Lung (tissue), 11 donors: ENCODE measurements at regions not wholly inside any gene's neighbourhood (a gene's known extent, or its start where the extent isn't known, plus 50 kb on each side); places are given as distances from the start of the nearest gene placed in this dataset.
A peak's percentile ranks its signal among the peaks of the same experiment; 100 is the strongest.

Source experiments
- ATAC-seq: fragments of 200-7000 bp; cut with Tn5 transposase; one replicate; pipeline ENCODE4 v1.9.1; 2020; ENCODE audit warnings: moderate number of reproducible peaks; ENCODE audit not compliant: insufficient read depth, low FRiP score
- DNase-seq, 3 donors: peaks; one replicate each; pipeline ENCODE4 v3.0.0-alpha.2; 2013 to 2017
- H3K27ac ChIP-seq, 2 donors: one replicate each; pipeline ENCODE4 v1.5.1; 2013; ENCODE audit warnings: mild to moderate bottlenecking in 2 of 2, moderate library complexity in 2 of 2, control low read depth in 1 of 2, inconsistent platforms in 1 of 2, low read depth in 1 of 2, low read length in 1 of 2
- H3K27me3 ChIP-seq, 3 donors: one replicate each; pipeline ENCODE4 v1.5.1; 2013; ENCODE audit warnings: low read length in 2 of 3; ENCODE audit not compliant: control insufficient read depth in 3 of 3, insufficient read depth in 3 of 3
- H3K36me3 ChIP-seq, 4 donors: one replicate each; pipeline ENCODE4 v1.5.1; 2013; ENCODE audit warnings: low read length in 4 of 4, mild to moderate bottlenecking in 1 of 4, moderate library complexity in 1 of 4; ENCODE audit not compliant: control insufficient read depth in 4 of 4, insufficient read depth in 4 of 4
- H3K4me1 ChIP-seq, 5 donors: one replicate each; pipeline ENCODE4 v1.5.1; 2013; ENCODE audit warnings: low read length in 5 of 5, mild to moderate bottlenecking in 2 of 5, moderate library complexity in 1 of 5; ENCODE audit not compliant: control insufficient read depth in 5 of 5, insufficient read depth in 5 of 5
- H3K4me3 ChIP-seq: one replicate; pipeline ENCODE4 v1.5.1; 2013; ENCODE audit warnings: mild to moderate bottlenecking, control low read depth, moderate library complexity
- H3K9ac ChIP-seq, 2 donors: one replicate each; pipeline ENCODE4 v1.5.1; 2013; ENCODE audit warnings: low read length in 2 of 2, control low read depth in 1 of 2; ENCODE audit not compliant: insufficient read depth in 1 of 2
- H3K9me3 ChIP-seq, 4 donors: one replicate each; pipeline ENCODE4 v1.5.1; 2013; ENCODE audit warnings: low read length in 3 of 4, mild to moderate bottlenecking in 1 of 4, moderate library complexity in 1 of 4; ENCODE audit not compliant: control insufficient read depth in 4 of 4, insufficient read depth in 3 of 4
- CTCF ChIP-seq: IDR thresholded peaks from 2 replicates; pipeline ENCODE4 v1.5.1; 2012; ENCODE audit warnings: mild to moderate bottlenecking; ENCODE audit errors: control extremely low read depth, extremely low read depth
- WGBS, 2 donors: extraction: QIAGEN DNeasy Blood & Tissue Kit; methylation state at CpG; one replicate each; pipeline ENCODE4 v1.1.7; 2013; 5-methylcytosine and 5-hydroxymethylcytosine counted together
- donor health status: control.
- donor health status: control.
- donor health status: Bipolar disorder and iron deficiency.
- donor health status: healthy.
- donor health status: DM: yes; HTN: yes; CAD: no.

GRCh38 chr11:27287205-27287604 lies 75.8 kb downstream of the CCDC34 start:
- no peaks in the 10 kb centered on the region for H3K27me3 ChIP-seq
- no peak for ATAC-seq
- no peak for TF ChIP-seq CTCF
- H3K27ac ChIP-seq: no peak overlapping the region
- DNase-seq: no peak
- H3K9me3 ChIP-seq: peaks cover 0 to 5% (median 2%) of the 10 kb centered on the region in 4 donors
- no peaks in the 10 kb centered on the region for H3K36me3 ChIP-seq
- H3K9ac ChIP-seq: no peak overlapping the region
- 61 to 74% methylated on average over 1 of the region's 1 CpG for WGBS, 2 donors
- peaks cover 0 to 2% (median 0%) of the 10 kb centered on the region in 5 donors for H3K4me1 ChIP-seq
- H3K4me3 ChIP-seq: no peak overlapping the region

- DNase-seq: no peak
- Histone ChIP-seq H3K4me1 (peaks cover 0 to 7% (median 0%) of the 10 kb centered on the region in 5 donors), H3K27me3 (no peaks in the 10 kb centered on the region), H3K4me3 (no peak overlapping the region), H3K36me3 (no peaks in the 10 kb centered on the region), H3K9me3 (no peaks in the 10 kb centered on the region), H3K9ac (no peak overlapping the region), H3K27ac (no peak overlapping the region)
- TF ChIP-seq CTCF: no peak
- 76 to 80% methylated on average over 3 of the region's 3 CpGs for WGBS, 2 donors
- no peak for ATAC-seq
Measured at GRCh38 chr11:27285761-27286160, 77.3 kb downstream of the CCDC34 start.

- 67 to 69% methylated on average over 3 of the region's 3 CpGs for WGBS, 2 donors
- ATAC-seq: no peak
- no peak overlapping the region for H3K4me3 ChIP-seq
- H3K9ac ChIP-seq: no peak overlapping the region
- TF ChIP-seq CTCF: no peak
- H3K27ac ChIP-seq: no peak overlapping the region
- no peaks in the 10 kb centered on the region for H3K36me3 ChIP-seq
- DNase-seq: peak in 1 of 3 donors; percentile 23
- H3K27me3 ChIP-seq: peaks cover 0 to 3% (median 0%) of the 10 kb centered on the region in 3 donors
- no peaks in the 10 kb centered on the region for H3K9me3 ChIP-seq
- H3K4me1 ChIP-seq: peaks cover 0 to 7% (median 0%) of the 10 kb centered on the region in 5 donors
Measured at GRCh38 chr11:27282806-27283205, 80.2 kb downstream of the CCDC34 start.
